KBM-7 (cell line): ENCODE measurements at regions not wholly inside any gene's neighbourhood (a gene's known extent, or its start where the extent isn't known, plus 50 kb on each side); places are given as distances from the start of the nearest gene placed in this dataset.
A peak's percentile ranks its signal among the peaks of the same experiment; 100 is the strongest.

Experiments used
- DNase-seq: peaks from one replicate; pipeline ENCODE4 v3.0.0-alpha.2; 2015
- in situ Hi-C: fragments of 300-500 bp; cut with MboI; formaldehyde crosslinking; loops from 2 replicates; pipeline ENCODE4 v1.14.3; 2020; ENCODE audit warnings: low sequenced_read_pairs, low pct_unique_long_range_greater_than_20kb, mixed read lengths

GRCh38 chr2:12169721-12170120 lies 423.3 kb downstream of the LPIN1 start:
- in situ Hi-C loops: no loop called here
- DNase-seq: peak; percentile 54

- DNase-seq: no peak
- in situ Hi-C loops: no loop called here
Measured at GRCh38 chr2:12170121-12170520, 423.7 kb downstream of the LPIN1 start.

- in situ Hi-C loops: no loop called here
- DNase-seq: no peak
Measured at GRCh38 chr2:12173271-12173942, 427.0 kb downstream of the LPIN1 start.

GRCh38 chr2:12173943-12174340 lies 427.5 kb downstream of the LPIN1 start:
- in situ Hi-C loops: no loop called here
- no peak for DNase-seq

- in situ Hi-C loops: no loop called here
- DNase-seq: no peak
Measured at GRCh38 chr2:12175323-12175722, 428.9 kb downstream of the LPIN1 start.

- peak; percentile 39 for DNase-seq
- in situ Hi-C loops: no loop called here
Measured at GRCh38 chr2:12176623-12177454, 430.4 kb downstream of the LPIN1 start.

- DNase-seq: no peak
- in situ Hi-C loops: no loop called here
Measured at GRCh38 chr2:12177455-12178288, 431.2 kb downstream of the LPIN1 start.

- in situ Hi-C loops: no loop called here
- no peak for DNase-seq
Measured at GRCh38 chr2:12178289-12179080, 432.1 kb downstream of the LPIN1 start.

GRCh38 chr2:12180031-12180430 lies 433.6 kb downstream of the LPIN1 start:
- in situ Hi-C loops: no loop called here
- DNase-seq: no peak

GRCh38 chr2:12183032-12183645 lies 436.7 kb downstream of the LPIN1 start:
- in situ Hi-C loops: no loop called here
- no peak for DNase-seq

- DNase-seq: peak; percentile 70
- in situ Hi-C loops: no loop called here
Measured at GRCh38 chr2:12192762-12193161, 446.3 kb downstream of the LPIN1 start.

- no peak for DNase-seq
Measured at GRCh38 chr2:12194968-12195367, 448.5 kb downstream of the LPIN1 start.

GRCh38 chr2:12196495-12196894 lies 450.1 kb downstream of the LPIN1 start:
- in situ Hi-C loops: no loop called here
- no peak for DNase-seq

More at GRCh38 chr2:12194968-12195367, 448.5 kb downstream of the LPIN1 start:
- in situ Hi-C loops: no loop called here

GRCh38 chr2:12197133-12197532 lies 450.7 kb downstream of the LPIN1 start:
- in situ Hi-C loops: no loop called here
- no peak for DNase-seq

GRCh38 chr2:12199491-12200211 lies 453.2 kb downstream of the LPIN1 start:
- DNase-seq: no peak
- in situ Hi-C loops: no loop called here

GRCh38 chr2:12201369-12201768 lies 454.9 kb downstream of the LPIN1 start:
- in situ Hi-C loops: no loop called here
- peak; percentile 41 for DNase-seq

- no peak for DNase-seq
- in situ Hi-C loops: no loop called here
Measured at GRCh38 chr2:12202313-12203075, 456.1 kb downstream of the LPIN1 start.
